Fibroblast of skin of back (primary cell): ENCODE measurements at regions not wholly inside any gene's neighbourhood (a gene's known extent, or its start where the extent isn't known, plus 50 kb on each side); places are given as distances from the start of the nearest gene placed in this dataset.

Experiments
- DNase-seq: peaks from one replicate; pipeline ENCODE4 v3.0.0-alpha.2; 2013

DNA sequence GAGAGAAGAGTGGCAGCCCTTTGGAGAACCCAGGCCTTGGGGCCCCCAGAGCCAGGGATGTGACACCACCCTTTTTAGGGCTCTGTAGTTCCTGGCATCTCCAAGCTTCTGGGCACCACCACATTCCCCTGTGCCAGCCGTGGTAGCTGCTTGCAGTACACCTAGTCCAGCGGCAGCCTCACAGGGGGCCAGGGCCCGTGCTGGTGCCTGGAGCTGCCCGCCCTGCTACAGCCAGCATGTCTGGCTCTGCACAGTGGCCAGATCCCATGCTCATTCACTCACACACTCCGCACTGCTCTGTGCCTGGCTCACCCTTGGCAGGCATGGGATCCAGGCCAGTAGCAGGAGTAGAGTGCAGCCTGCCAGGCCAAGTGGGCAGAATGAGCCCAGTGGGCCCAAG is 351.6 kb upstream of the TMCO5A start:
- DNase-seq, result no peak

DNA sequence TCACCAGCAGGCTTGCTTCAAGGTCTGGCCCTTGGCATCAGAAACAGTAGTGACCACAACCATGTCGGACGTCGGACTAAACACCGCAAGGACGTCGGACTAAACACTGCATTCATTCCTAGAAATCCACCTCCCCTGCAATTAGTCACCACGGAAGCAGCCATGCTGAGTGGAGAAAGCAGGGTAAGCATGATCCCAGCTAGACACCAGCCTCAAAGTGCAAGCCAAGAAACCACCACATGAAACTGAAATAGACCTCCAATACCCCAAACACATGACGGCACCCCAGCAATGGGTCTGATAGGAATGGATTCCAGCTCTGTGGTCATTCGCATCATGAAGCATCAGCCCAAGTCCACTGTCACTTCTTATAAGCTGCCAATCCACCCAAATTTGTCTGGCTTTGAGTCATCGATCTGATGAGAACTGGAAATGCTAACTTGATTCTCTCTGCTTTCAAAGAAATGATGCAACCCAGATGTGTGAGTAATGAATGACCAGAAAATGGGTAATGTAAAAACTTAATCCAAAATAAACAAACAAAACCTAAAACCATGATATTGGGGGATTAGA is 348.3 kb upstream of the TMCO5A start:
- peak; percentile 75 for DNase-seq

DNA sequence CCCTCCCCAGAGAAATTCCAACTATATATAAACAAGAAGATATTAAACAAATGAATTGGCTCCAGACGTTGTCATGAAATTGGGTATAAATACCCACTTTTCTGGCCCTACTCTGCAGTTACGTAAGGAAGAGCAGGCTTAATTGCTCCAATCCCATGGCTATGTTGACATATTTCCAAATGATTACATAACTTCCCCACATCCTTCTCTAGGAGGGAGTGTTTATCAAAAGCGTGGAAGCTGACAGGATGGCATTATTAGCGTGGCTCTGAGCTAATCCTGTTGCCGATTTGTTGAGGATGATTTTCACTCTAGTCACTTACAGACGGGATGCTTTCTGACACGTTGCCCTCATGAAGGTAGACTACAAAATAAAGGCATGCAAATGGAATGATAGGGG is 347.5 kb upstream of the TMCO5A start:
- no peak for DNase-seq

DNA sequence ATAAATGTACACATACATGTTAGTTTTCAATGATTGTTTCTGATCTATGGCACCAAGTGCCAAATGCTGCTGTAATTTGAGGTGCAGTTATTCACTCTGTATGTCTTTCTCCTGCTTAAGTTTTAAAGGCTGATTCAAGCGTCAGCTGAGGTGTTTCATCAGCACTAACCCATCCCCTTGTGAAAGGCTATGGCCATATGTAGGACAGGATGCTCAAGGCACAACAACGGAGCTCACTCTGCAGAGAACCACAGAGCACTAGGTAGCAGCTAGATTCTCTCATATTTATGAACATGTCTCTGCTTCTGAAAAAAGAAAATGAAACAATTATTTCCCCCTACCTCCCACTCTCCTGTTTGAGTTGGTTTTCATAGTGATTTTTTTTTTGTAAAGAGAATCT is 340.0 kb upstream of the TMCO5A start:
- no peak for DNase-seq

DNA sequence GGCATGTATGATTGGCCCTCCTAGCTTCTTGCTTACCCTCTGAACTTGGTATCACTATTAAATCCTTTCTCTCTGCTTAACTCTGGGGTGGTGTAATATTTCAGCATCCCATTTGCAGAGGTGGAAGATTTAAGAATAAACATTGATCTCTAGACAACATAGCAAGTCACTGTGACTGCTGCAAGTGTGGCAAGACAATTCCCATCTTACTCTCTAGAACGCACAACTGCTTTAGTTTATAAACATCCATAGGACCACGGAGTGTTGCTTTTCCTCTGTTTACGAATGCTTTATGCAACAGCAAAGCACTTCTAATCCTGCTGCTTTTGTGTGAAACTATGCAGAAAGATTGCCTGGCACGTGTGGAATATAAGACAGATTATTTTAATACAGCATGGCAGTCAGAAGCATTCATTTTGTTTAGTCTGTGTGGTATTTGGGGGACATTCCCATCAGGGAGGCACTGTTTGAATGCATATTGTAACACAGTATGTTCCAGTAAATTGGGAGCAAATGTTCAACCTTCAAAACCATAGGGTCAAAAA is 338.9 kb upstream of the TMCO5A start:
- DNase-seq, result peak; percentile 24

DNA sequence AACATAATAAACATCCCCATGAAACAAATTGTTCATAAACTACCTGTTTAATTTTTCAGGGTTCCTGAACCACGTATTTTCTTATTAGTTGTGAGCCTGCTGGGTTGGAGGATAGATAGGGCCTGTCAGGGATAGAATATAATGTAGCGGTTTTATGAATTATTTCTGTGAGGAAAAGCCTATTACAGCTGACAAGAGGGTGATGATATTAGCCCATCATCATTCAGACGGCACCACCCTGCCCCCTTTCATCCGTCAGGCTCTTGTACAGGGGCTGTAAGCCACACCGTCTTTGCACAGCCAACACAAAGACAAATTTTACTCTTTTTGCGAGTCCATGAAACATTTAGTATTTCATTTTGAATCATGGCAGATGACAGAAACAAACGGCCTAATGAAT is 335.3 kb upstream of the TMCO5A start:
- DNase-seq, result no peak

DNA sequence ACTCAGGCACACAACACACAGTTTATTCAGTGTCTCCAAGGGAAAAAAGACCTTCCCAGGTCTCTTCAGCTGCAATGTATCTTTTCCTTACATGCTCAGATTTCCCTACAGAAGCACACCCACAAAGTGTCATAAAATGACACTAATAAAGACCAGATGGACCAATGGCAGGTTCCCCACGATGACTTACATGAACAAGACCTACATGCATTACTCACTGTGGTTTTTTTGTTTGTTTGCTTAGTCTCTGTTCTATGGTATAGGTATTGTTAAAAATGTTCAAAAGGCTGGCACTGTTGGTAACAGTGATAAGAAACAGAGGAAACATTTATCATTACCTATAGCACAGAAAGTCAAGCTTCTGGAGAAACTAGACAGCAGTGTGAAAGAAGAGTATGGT is 318.2 kb upstream of the TMCO5A start:
- peak; percentile 18 for DNase-seq

DNA sequence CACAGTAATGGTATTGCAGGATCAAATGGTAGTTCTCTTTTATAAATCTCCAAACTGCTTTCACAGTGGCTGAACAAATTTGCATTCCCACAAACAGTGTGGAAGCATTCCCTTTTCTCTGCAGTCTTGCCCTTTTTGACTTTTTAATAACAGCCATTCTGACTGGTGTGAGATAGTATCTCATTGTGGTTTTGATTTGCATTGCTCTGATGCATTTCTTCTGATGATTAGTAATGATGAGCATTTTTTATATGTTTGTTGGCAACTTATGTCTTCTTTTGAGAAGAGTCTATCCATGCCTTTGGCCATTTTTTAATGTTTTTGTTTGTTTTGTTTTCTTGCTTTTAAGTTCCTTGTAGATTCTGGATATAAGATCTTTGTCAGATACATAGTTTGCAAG is 316.1 kb upstream of the TMCO5A start:
- DNase-seq, result peak; percentile 7

DNA sequence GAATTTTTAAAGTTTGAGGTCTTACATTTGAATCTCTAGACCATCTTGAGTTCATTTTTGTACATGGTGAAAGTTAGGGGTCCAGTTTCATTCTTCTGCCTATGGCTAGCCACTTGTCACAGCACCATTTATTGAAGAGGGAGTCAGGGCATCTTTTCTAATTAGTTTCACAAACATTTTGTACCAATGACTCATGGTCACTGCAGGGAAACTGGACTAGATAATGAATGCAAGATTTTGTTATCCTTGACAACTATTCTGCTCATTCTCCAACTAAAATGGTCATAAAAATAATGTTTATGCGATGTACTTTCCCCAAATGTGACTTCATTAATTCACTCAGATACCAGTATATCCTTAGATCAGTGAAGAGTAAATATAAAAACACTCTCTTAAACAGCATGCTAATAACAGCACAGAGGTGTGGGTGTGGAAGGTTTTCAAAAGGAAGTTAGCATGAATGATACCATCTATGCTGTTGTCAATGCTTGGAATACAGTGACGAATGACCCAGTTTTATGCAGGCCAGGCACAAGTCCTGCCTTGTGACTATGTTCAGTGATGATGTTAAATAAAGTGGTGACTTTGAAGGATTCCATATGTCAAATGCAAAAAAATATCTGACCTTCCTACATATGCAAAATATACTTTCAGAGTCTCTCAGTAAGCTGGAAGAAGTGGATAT is 314.9 kb upstream of the TMCO5A start:
- DNase-seq, result peak; percentile 23

DNA sequence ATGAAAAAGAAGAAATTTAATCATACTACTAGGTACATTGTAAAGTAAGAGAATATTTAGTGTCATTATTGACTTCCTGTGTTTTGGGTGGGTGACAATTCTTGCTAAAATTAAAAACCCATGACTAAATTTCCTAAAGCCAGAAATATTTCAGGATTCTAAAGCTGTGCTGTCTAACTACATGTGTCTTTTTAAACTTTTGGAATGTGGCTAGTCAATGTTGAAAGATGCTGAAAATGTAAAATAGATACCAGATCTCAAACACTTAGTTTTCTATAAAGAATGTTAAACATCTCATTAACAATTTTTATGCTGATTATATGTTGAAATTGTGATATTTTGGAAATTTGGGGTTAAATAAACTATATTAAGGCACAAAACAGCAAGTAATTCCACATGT is 308.9 kb upstream of the TMCO5A start:
- peak; percentile 66 for DNase-seq

DNA sequence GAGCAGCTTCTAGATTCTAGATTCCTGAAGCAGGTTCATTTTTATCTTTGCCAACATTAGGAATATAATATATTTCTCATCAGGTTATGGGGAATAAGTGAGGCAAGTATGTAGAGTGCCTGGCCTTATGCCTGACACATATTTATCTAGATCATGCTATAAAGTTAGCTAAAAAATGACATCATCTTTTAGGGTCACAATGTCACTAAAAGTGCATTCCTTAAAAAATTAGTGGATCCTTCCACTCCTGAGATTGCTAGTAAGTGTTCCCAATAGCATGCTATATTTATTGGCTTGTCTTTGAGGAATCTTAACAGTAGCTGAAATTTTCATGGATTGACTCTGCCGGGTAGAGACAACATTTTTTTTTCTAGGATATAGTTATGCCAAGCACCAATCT is 305.9 kb upstream of the TMCO5A start:
- no peak for DNase-seq

DNA sequence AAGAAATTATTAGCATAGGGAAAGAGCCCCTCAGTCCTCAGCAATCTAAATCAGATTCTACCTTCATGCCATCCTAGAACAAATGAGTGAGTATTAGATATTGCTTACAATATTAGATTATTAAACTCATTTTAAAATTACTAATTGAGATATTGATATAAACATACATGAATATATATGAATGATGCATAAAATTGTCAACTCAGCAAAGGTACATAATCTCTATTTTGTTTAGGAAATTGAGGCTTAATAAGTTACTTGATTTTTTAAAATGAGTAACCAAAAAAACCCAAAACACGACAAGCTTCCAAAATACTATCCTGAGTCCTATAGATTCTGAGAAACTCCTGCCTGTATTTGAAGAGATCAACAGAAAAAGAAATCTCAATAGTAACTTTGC is 297.7 kb upstream of the TMCO5A start:
- DNase-seq, result no peak

DNA sequence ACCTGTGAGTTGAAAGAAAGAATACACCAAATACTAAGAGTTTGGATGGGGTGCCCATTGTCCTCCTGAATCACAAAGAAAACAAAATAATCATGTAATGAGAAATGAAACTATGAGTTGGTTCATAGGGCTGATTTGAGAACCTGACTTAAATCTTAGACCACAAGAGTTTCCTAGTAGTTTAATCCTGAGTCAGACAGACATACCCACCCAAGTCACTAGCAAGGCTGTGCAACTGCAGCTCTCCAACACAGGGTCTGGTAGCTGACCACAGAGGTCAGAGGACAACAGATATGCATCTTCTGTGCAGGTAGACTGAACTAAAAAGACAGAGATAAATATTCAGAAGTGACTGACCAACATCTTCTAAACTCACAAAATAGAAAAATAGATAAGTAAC is 296.3 kb upstream of the TMCO5A start:
- DNase-seq, result peak; percentile 74

DNA sequence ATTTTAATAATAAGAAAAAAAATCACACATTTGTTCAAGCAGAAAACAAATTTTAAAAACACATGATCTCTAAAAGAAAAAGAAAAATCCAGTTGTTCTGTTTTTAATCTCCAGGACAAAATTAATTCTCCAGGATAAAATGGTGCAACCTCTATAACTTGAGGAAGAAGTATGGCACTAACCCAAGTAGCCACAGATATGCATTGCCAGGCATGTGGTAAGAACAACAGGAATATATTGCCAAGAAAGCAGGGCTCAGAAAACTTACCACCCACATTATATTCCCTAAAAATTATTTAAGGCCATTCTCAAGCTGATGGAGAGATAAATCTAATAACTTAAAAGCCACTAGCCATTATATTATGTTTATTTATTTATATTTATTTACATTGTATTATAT is 295.7 kb upstream of the TMCO5A start:
- DNase-seq, result peak; percentile 56

DNA sequence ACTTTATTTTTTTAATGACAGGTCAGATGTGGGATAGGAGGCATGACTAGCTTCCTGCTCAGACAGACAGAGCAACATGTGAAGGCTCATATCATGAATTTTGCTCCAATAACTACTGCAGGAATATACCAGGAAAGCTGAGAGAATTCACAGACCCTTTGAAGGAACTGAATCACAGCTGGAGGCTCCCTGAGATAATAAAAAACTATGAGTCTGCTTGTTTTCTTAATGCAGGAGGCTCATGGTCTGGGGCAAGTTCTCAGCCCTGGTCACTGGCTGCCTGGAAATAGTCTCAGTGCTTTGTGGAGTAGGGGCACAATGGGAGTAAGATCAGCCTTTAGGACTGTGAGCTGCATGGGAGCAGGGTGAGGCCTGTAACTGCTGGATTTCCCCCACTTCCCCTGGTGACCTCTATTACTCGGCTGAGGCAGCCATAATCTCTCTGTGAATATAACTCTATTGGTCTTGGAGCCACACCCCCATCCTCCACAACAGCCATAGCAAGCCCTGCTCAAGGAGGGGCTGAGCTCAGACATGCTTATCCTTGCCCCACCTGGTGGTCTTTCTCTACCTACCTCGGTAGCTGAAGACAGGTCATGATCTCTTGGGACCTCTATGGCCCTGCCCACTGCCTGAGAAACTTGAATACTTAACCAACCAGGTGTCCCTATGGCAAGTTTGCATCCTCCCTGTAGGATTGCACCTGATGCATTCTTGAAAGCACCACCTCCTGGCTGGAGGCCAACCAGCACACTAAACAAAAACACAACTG is 281.6 kb upstream of the TMCO5A start:
- peak; percentile 73 for DNase-seq

DNA sequence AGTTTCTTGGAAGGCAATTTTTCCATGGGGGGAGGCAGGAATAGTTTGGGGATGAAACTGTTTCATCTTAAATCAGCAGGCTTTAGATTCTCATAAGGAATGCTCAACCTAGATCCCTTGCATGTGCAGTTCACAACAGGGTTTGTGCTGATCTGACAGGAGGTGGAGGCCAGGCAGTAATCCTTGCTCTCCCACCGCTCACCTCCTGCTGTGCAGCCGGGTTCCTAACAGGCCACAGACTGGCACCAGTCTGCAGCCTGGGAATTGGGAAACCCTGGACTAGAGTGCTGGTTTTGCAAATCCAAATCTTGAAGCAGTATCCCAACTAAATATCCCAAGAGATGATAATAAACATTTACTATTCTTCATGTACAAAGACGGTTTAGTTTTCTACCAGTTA is 256.3 kb upstream of the TMCO5A start:
- DNase-seq, result no peak

DNA sequence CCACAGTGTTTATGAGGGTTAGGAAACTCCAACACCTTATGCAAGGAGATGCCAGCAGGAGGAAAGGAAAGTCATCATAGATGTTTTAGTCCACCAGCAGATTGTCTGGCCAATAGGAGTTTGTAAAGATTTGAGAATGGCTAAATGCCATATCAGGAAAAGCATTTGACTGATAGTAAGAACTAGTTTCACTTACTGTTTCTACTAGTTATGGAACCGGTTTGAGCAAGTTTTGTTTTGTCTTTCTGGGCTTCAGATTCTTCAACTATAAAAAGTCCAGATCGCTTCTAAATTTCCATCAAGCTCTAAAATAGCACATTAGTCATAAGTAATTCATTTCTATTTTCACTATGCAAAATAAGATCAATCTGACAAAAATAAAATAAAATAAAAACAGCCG is 254.8 kb upstream of the TMCO5A start:
- no peak for DNase-seq

DNA sequence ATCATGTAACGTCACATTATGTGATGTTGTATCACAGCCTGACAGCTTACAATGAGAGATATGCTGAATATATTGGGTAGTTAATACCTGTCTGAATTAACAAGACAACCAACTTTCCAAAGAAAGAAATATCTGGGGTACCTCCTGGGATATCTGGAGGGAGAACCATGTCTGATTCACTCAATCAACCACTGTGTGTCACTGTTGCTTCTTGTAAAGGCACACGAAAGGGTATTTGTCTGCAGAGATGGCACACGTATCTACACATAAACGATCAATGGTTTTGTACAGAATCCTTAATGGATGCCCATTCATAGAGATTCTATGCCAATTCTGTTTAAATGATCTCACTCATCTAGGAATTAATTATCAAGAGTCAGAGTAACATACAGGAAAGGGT is 252.1 kb upstream of the TMCO5A start:
- DNase-seq, result peak; percentile 12

DNA sequence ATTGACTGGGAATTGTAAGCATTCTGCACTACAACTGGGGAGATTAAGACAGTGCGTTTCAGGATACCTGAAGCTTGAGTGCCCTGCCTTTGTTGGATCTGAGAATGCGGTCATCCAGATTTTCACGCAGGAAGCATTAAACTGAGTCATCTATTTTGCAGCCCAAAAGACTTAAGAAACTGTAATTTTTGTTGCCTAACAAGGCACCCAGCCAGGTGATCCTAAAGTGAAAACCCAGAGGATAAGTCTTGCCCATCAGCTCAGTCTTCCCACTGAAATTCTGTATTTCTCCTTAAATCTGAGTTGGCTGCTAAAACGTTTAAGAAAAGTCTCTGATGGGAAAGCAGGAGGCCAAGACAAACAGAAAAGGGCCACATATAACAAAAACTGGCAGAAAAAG is 242.5 kb upstream of the TMCO5A start:
- DNase-seq, result no peak

DNA sequence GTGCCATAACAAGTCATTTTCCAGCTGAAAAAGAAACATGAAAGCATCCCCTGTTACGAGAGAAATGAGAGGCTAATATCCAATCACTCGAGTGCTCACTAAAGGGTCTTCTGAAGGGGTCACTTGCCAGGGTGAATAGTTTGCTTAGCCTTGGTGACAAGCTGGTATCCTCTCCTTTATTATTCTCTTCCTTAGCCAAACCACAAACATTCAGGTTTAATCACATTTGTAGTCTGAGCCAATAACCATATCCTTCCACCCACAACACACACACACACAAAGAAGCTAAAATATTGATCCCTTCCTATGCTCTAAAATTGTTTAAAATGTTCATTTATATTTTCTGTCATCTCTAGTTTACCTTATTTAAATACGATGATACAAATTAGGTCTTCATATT is 240.5 kb upstream of the TMCO5A start:
- DNase-seq, result peak; percentile 52

DNA sequence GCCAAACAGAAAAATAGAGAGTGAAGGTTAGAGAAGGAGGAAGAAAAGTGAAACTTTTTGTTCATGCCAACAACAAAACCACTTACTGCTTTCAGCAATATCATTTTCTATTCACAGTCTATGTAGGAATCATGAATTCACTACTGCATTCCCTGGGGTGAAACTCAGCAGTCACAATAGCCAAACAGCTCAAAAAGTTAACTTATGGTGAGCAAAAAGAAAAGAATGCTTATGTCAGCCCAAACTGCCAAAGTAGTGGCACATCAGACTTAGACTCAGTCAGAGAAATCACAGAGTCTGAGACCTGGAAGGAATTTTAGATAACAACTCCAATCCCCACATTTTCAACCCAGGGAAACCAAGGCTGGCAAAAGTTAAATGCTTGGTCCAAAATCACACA is 238.7 kb upstream of the TMCO5A start:
- DNase-seq, result peak; percentile 85

DNA sequence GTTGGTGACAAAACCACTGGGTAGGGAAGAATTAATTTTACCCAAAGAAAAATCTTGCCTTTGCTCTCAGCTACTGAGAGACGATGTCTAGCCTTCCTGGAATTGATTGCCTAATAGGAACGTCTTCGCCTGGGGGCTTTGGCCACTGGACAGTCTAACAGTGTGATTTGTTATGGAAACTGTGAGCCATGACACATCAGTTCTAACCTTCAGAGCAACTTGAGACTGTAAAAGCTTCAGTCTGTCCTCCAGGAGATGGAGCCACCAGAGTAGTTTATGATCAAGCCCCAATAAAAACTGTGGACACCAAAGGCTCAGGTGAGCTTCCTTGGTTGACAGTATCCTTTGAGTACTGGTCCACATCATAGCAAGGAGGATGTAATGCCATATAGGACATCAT is 235.8 kb upstream of the TMCO5A start:
- DNase-seq, result peak; percentile 6

DNA sequence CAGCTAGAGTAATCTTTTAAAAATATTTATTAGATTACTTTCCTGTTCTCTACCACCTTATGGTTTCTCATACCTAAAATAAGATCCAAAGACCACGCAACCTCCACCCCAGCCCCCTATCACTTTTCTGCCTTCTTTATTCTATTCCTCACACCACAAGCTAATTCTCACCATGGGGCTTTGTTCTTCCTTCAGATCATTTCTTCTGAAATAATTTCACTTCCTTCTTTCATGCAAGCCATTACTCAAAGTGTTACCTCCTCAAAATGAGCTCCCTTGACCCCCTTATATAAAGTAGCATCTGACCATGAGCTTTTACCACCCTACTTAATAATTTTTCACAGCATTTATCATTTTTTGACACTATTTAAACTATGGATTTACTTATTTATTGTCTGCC is 233.2 kb upstream of the TMCO5A start:
- no peak for DNase-seq

DNA sequence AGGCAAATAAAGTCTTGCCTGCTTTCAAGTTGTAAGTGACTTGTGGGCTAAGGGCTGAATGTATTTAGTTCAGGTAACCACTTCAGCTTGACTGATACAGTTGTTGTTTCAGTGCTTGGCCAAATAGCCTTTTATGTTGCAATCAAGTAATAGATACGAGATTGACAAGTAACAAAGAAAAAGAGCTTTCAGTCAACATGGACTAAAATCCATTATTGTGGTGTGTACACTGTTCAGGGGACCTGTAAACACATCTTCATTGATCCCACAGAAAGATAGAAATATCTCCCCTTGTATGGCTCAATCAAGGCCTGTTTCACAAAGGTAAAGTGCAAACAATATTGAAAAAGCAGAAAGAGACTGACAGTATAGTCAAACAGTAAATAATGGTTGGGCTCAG is 224.8 kb upstream of the TMCO5A start:
- DNase-seq, result no peak
